AG08396 (cell line): ENCODE measurements at regions not wholly inside any gene's neighbourhood (a gene's known extent, or its start where the extent isn't known, plus 50 kb on each side); places are given as distances from the start of the nearest gene placed in this dataset.

Experiments used
- DNase-seq: peaks from one replicate; pipeline ENCODE4 v3.0.0; 2012; ENCODE audit warnings: low spot score, mixed read lengths

DNA sequence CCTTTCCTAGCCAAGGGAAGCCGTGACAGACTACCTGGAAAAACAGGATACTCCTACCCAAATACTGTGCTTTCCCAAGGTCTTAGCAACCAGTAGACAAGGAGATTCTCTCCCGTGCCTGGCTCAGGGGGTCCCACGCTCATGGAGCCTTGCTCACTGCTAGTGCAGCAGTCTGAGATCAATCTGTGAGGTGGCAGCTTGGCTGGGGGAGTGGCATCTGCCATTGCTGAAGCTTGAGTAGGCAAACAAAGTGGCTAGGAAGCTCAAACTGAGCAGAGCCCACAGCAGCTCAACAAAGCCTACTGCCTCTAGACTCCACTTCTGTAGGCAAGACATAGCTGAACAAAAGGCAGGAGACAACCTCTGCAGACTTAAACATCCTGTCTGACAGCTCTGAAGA is 177.1 kb downstream of the PARM1 start:
- no peak for DNase-seq

GRCh38 chr4:75107755-75108612 is 175.1 kb downstream of the PARM1 start:
- DNase-seq, result no peak

GRCh38 chr4:75102787-75103085 is 169.8 kb downstream of the PARM1 start:
- no peak for DNase-seq

DNA sequence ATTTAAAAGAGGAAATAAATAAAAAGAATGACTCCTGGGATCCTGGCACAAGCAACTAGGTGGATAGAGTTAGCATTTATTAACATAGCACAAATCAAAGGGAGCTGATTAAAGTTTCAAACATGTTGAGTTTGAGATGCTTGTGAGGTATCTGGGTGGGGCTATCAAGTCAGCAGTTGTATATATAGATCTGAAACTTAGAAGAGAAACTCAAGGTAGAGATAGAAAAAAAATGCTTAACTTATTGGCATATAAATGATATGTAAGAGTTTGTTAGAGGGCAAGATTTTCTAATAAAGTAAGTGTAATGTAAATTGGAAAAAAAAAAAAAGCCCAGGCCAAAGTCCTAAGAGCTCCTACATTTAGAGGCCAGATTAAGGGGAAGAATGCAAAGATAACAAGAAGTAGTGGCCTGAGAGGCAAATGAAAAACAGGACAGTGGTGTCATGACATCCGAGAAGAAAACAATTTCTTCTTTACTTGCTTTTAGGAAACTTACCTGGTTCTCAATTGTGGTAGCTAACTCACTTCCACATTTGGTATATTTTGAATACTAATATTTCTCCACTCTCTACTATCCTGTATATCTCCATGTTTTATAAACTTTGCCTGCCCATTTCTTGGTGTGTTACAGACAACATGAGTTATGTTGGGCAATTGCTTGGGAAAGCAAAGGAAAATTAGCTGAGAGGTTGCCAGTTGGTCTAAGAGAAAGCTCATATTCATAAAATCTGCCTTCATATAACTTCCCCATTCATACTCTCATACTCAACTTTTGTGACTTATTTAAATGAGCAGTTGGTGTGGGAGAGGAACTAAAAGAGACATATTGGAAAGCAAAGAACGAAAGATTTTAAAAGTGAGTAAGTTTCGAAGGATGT is 169.2 kb downstream of the PARM1 start:
- DNase-seq, result no peak
